Activated T-cell treated with anti-CD3 and anti-CD28 coated beads for 24 hours (primary cell): ENCODE measurements at regions not wholly inside any gene's neighbourhood (a gene's known extent, or its start where the extent isn't known, plus 50 kb on each side); places are given as distances from the start of the nearest gene placed in this dataset.
"Not testable (repeated sequence)": the region's sequence is repeated elsewhere in the genome, so short reads cannot be mapped to it uniquely, and the experiment has no call there.

Experiments
- DNase-seq: peaks from one replicate; pipeline ENCODE4 v3.0.0-alpha.2; 2020; ENCODE audit warnings: low read depth

- no peak for DNase-seq
Measured at GRCh38 chr9:135173066-135173465, 85.6 kb downstream of the OLFM1 start.

GRCh38 chr9:135174248-135174647 lies 86.8 kb downstream of the OLFM1 start:
- no peak for DNase-seq

- no peak for DNase-seq
Measured at GRCh38 chr9:135174981-135175380, 87.5 kb downstream of the OLFM1 start.

GRCh38 chr9:135176284-135176683 lies 88.8 kb downstream of the OLFM1 start:
- DNase-seq, result no peak

- not testable (repeated sequence) for DNase-seq
Measured at GRCh38 chr9:135177562-135177961, 90.1 kb downstream of the OLFM1 start.

GRCh38 chr9:135178498-135178897 lies 91.0 kb downstream of the OLFM1 start:
- DNase-seq, result no peak

- DNase-seq, result no peak
Measured at GRCh38 chr9:135179041-135179440, 91.6 kb downstream of the OLFM1 start.

GRCh38 chr9:135179976-135180375 lies 92.5 kb downstream of the OLFM1 start:
- no peak for DNase-seq

- no peak for DNase-seq
Measured at GRCh38 chr9:135180586-135180985, 93.1 kb downstream of the OLFM1 start.

- DNase-seq, result no peak
Measured at GRCh38 chr9:135181336-135181735, 93.9 kb downstream of the OLFM1 start.

GRCh38 chr9:135181841-135182240 lies 94.4 kb downstream of the OLFM1 start:
- DNase-seq, result not testable (repeated sequence)

GRCh38 chr9:135183069-135183468 lies 95.6 kb downstream of the OLFM1 start:
- no peak for DNase-seq

- DNase-seq, result no peak
Measured at GRCh38 chr9:135183528-135184180, 96.2 kb downstream of the OLFM1 start.

- DNase-seq, result no peak
Measured at GRCh38 chr9:135184181-135185053, 96.9 kb downstream of the OLFM1 start.

GRCh38 chr9:135185060-135185459 lies 97.6 kb downstream of the OLFM1 start:
- DNase-seq, result no peak

- no peak for DNase-seq
Measured at GRCh38 chr9:135186248-135187164, 99.0 kb downstream of the OLFM1 start.

- no peak for DNase-seq
Measured at GRCh38 chr9:135187365-135187764, 99.9 kb downstream of the OLFM1 start.

GRCh38 chr9:135188681-135189151 lies 101.2 kb downstream of the OLFM1 start:
- DNase-seq, result no peak

GRCh38 chr9:135189497-135189896 lies 102.0 kb downstream of the OLFM1 start:
- DNase-seq, result no peak

GRCh38 chr9:135190789-135191577 lies 103.5 kb downstream of the OLFM1 start:
- DNase-seq, result no peak

GRCh38 chr9:135192686-135193085 lies 105.2 kb downstream of the OLFM1 start:
- DNase-seq, result no peak
